Stomach (tissue), 4 donors: ENCODE measurements at regions not wholly inside any gene's neighbourhood (a gene's known extent, or its start where the extent isn't known, plus 50 kb on each side); places are given as distances from the start of the nearest gene placed in this dataset.

Source experiments
- EP300 ChIP-seq: sonication (generic); formaldehyde crosslinking; IDR thresholded peaks from one replicate; pipeline ENCODE4 v1.6.1; 2017; ENCODE audit warnings: antibody characterized with exemption
- POLR2A ChIP-seq, 4 donors: fragments of 450-650 bp; IDR thresholded peaks; one replicate each; pipeline ENCODE4 v1.6.1; 2016; ENCODE audit warnings: antibody characterized with exemption in 4 of 4, control low read depth in 2 of 4, mild to moderate bottlenecking in 1 of 4, moderate library complexity in 1 of 4
- POLR2AphosphoS5 ChIP-seq, 3 donors: sonication (generic); formaldehyde crosslinking; IDR thresholded peaks; one replicate each; pipeline ENCODE4 v1.6.1; 2016; ENCODE audit warnings: antibody characterized with exemption in 3 of 3
- TF ChIP-seq, protein P1 (sequence below), 7 experiments: fragments of 450-650 bp in 4 of 7; fragments of 200-600 bp in 3 of 7; sonication (generic) in 3 of 7; IDR thresholded peaks; one replicate each; pipeline ENCODE4 v1.5.1; 2016 to 2019; ENCODE audit warnings: antibody characterized with exemption in 7 of 7, control low read depth in 2 of 7, mild to moderate bottlenecking in 1 of 7

DNA sequence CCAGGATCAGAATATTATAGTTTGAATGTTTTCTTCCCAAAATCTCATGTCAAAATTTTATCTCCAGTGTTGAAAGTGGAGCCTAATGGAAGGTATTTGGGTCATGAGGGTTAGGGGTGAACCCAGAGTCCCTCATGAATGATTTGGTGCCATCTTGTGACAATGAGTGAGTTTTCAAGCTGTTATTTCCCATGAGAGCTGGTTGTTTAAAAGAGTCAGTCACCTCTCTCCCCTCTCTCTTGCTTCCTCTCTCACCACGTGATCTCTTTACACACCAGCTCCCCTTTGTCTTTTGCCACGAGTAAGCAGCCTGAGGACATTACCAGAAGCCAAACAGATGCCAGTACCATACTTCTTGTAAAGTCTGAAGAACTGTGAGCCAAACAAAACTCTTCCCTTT, 561.6 kb downstream of the RERGL start:
- TF ChIP-seq, protein P1, sequence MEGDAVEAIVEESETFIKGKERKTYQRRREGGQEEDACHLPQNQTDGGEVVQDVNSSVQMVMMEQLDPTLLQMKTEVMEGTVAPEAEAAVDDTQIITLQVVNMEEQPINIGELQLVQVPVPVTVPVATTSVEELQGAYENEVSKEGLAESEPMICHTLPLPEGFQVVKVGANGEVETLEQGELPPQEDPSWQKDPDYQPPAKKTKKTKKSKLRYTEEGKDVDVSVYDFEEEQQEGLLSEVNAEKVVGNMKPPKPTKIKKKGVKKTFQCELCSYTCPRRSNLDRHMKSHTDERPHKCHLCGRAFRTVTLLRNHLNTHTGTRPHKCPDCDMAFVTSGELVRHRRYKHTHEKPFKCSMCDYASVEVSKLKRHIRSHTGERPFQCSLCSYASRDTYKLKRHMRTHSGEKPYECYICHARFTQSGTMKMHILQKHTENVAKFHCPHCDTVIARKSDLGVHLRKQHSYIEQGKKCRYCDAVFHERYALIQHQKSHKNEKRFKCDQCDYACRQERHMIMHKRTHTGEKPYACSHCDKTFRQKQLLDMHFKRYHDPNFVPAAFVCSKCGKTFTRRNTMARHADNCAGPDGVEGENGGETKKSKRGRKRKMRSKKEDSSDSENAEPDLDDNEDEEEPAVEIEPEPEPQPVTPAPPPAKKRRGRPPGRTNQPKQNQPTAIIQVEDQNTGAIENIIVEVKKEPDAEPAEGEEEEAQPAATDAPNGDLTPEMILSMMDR (IDR thresholded peaks at IDR 0.05): no peak
- TF ChIP-seq POLR2A (IDR thresholded peaks at IDR 0.05): no peak
- no peak for TF ChIP-seq POLR2AphosphoS5 (IDR thresholded peaks at IDR 0.05)
- no peak for TF ChIP-seq EP300
